NCI-H82 (cell line): ENCODE measurements at regions not wholly inside any gene's neighbourhood (a gene's known extent, or its start where the extent isn't known, plus 50 kb on each side); places are given as distances from the start of the nearest gene placed in this dataset.

Source experiments
- DNase-seq: peaks from one replicate; lab custom pipeline; 2025; lab: John Stamatoyannopoulos, UW

- DNase-seq, result no peak
Observed at GRCh38 chr3:159791336-159791735, 197.3 kb upstream of the IL12A start.

GRCh38 chr3:159792070-159792469 is 196.6 kb upstream of the IL12A start:
- no peak for DNase-seq

GRCh38 chr3:159795042-159795441 is 193.6 kb upstream of the IL12A start:
- no peak for DNase-seq

GRCh38 chr3:159795681-159796175 is 192.9 kb upstream of the IL12A start:
- DNase-seq, result no peak

GRCh38 chr3:159796226-159796625 is 192.4 kb upstream of the IL12A start:
- no peak for DNase-seq

- no peak for DNase-seq
Observed at GRCh38 chr3:159796744-159797143, 191.9 kb upstream of the IL12A start.

- no peak for DNase-seq
Observed at GRCh38 chr3:159797771-159798170, 190.9 kb upstream of the IL12A start.

- no peak for DNase-seq
Observed at GRCh38 chr3:159798951-159799350, 189.7 kb upstream of the IL12A start.

- DNase-seq, result no peak
Observed at GRCh38 chr3:159800434-159801155, 188.0 kb upstream of the IL12A start.

- DNase-seq, result no peak
Observed at GRCh38 chr3:159802864-159803263, 185.8 kb upstream of the IL12A start.

- DNase-seq, result no peak
Observed at GRCh38 chr3:159803459-159803858, 185.2 kb upstream of the IL12A start.

- DNase-seq, result peak; percentile 94
Observed at GRCh38 chr3:159804726-159805410, 183.8 kb upstream of the IL12A start.

GRCh38 chr3:159805411-159805772 is 183.2 kb upstream of the IL12A start:
- DNase-seq, result no peak

GRCh38 chr3:159806412-159806811 is 182.2 kb upstream of the IL12A start:
- no peak for DNase-seq

- DNase-seq, result no peak
Observed at GRCh38 chr3:159807137-159808040, 181.2 kb upstream of the IL12A start.

GRCh38 chr3:159813822-159814531 is 174.7 kb upstream of the IL12A start:
- no peak for DNase-seq

GRCh38 chr3:159816512-159816911 is 172.1 kb upstream of the IL12A start:
- no peak for DNase-seq

GRCh38 chr3:159817126-159817525 is 171.5 kb upstream of the IL12A start:
- DNase-seq, result no peak

- no peak for DNase-seq
Observed at GRCh38 chr3:159817571-159817970, 171.1 kb upstream of the IL12A start.

GRCh38 chr3:159818399-159818798 is 170.2 kb upstream of the IL12A start:
- DNase-seq, result peak; percentile 50

- DNase-seq, result no peak
Observed at GRCh38 chr3:159818997-159819500, 169.6 kb upstream of the IL12A start.

GRCh38 chr3:159819676-159820075 is 169.0 kb upstream of the IL12A start:
- DNase-seq, result no peak
